Dendritic cell treated with granulocyte-macrophage colony-stimulating factor and Interleukin-4, amounts not matched to agents 40 ng/mL and 50 ng/mL, for 4 days (primary cell): ENCODE measurements at regions not wholly inside any gene's neighbourhood (a gene's known extent, or its start where the extent isn't known, plus 50 kb on each side); places are given as distances from the start of the nearest gene placed in this dataset.

Experiments
- H3K27ac Mint-ChIP-seq: one replicate; pipeline ENCODE4 v1.8.0; 2022; ENCODE audit warnings: mild to moderate bottlenecking, mixed read lengths
- H3K27me3 Mint-ChIP-seq: one replicate; pipeline ENCODE4 v1.8.0; 2022; ENCODE audit warnings: mild to moderate bottlenecking, mixed read lengths
- H3K36me3 Mint-ChIP-seq: one replicate; pipeline ENCODE4 v1.8.0; 2022; ENCODE audit warnings: low read depth, mixed read lengths
- H3K4me1 Mint-ChIP-seq: one replicate; pipeline ENCODE4 v1.8.0; 2022; ENCODE audit warnings: low read depth, mixed read lengths
- H3K4me3 Mint-ChIP-seq: one replicate; pipeline ENCODE4 v1.8.0; 2022; ENCODE audit warnings: mild to moderate bottlenecking, moderate library complexity, mixed read lengths
- H3K9me3 Mint-ChIP-seq: one replicate; pipeline ENCODE4 v1.8.0; 2022; ENCODE audit warnings: mixed read lengths
- intact Hi-C: fragments of 100-400 bp; cut with micrococcal nuclease; formaldehyde crosslinking; loops from one replicate; pipeline ENCODE4 v1.15.0; 2022

DNA sequence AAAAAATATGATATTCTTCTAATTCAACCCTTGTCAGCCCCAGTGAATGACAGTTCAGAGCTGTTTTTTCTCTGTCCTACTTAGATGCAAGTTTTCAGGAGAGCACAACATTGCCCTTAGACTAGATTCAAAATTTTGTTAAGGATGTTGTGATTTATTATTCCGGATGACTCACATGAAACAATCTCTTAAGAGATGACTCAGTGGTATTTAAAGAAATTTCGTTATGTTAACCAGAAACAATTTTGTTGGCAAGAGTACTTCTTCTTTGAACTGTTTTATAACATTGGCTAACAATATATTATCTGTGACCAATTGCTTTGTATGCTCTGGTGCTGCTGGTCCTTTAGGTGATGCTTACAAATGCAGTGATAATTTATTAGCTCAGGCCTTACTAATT lies 132.0 kb downstream of the IZUMO3 start:
- Mint-ChIP-seq H3K27ac (no peak overlapping the region), H3K27me3 (no peaks in the 10 kb centered on the region), H3K4me3 (no peak overlapping the region), H3K4me1 (no peaks in the 10 kb centered on the region), H3K9me3 (peaks cover 29% of the 10 kb centered on the region), H3K36me3 (no peaks in the 10 kb centered on the region)
- intact Hi-C loops, result no loop called here

DNA sequence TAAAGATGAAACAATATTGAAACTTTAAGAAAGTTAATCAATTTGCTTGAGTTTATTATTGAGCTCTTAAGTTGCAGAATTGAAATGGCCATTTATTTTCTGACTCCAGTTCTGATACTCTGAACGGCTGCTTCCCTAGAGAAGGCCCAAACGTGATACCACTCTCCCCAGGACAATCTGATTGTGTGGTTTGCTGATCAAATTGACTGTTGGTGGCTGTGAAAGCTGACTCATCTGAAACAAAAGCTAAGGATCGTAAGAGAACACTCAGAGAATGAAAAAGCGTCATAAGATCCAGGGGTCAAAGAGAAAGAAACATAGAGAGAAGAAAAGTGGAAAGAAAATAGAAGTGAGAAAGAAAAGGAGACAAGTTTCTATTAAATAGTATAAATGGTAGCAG lies 147.2 kb downstream of the IZUMO3 start:
- no peaks in the 10 kb centered on the region for H3K27me3 Mint-ChIP-seq
- no peak overlapping the region for H3K4me3 Mint-ChIP-seq
- H3K4me1 Mint-ChIP-seq, result no peaks in the 10 kb centered on the region
- H3K9me3 Mint-ChIP-seq, result no peaks in the 10 kb centered on the region
- intact Hi-C loops, result no loop called here
- no peak overlapping the region for H3K27ac Mint-ChIP-seq
- no peaks in the 10 kb centered on the region for H3K36me3 Mint-ChIP-seq

- Mint-ChIP-seq H3K4me3 (no peak overlapping the region), H3K4me1 (no peaks in the 10 kb centered on the region), H3K36me3 (no peaks in the 10 kb centered on the region), H3K9me3 (peaks cover 41% of the 10 kb centered on the region), H3K27me3 (no peaks in the 10 kb centered on the region), H3K27ac (no peak overlapping the region)
- intact Hi-C loops, result no loop called here
These were observed 154.6 kb downstream of the IZUMO3 start for GRCh38 chr9:24391095-24391494.

- Mint-ChIP-seq H3K9me3 (peaks cover 28% of the 10 kb centered on the region), H3K27me3 (no peaks in the 10 kb centered on the region), H3K36me3 (no peaks in the 10 kb centered on the region), H3K4me1 (no peaks in the 10 kb centered on the region), H3K27ac (no peak overlapping the region), H3K4me3 (no peak overlapping the region)
- intact Hi-C loops, result no loop called here
These were observed 160.6 kb downstream of the IZUMO3 start for GRCh38 chr9:24385077-24385476.

GRCh38 chr9:24382566-24382965 lies 163.1 kb downstream of the IZUMO3 start:
- intact Hi-C loops, result no loop called here
- Mint-ChIP-seq H3K9me3 (peaks cover 6% of the 10 kb centered on the region), H3K27me3 (no peaks in the 10 kb centered on the region), H3K36me3 (no peaks in the 10 kb centered on the region), H3K4me3 (no peak overlapping the region), H3K27ac (no peak overlapping the region), H3K4me1 (no peaks in the 10 kb centered on the region)

GRCh38 chr9:24381205-24381604 lies 164.5 kb downstream of the IZUMO3 start:
- Mint-ChIP-seq H3K9me3 (peaks cover 5% of the 10 kb centered on the region), H3K4me1 (no peaks in the 10 kb centered on the region), H3K27me3 (no peaks in the 10 kb centered on the region), H3K27ac (no peak overlapping the region), H3K36me3 (no peaks in the 10 kb centered on the region), H3K4me3 (no peak overlapping the region)
- intact Hi-C loops, result no loop called here

GRCh38 chr9:24359046-24359445 lies 186.7 kb downstream of the IZUMO3 start:
- no peaks in the 10 kb centered on the region for H3K27me3 Mint-ChIP-seq
- no peaks in the 10 kb centered on the region for H3K4me1 Mint-ChIP-seq
- no peak overlapping the region for H3K4me3 Mint-ChIP-seq
- H3K36me3 Mint-ChIP-seq, result no peaks in the 10 kb centered on the region
- intact Hi-C loops, result no loop called here
- peaks cover 45% of the 10 kb centered on the region for H3K9me3 Mint-ChIP-seq
- H3K27ac Mint-ChIP-seq, result no peak overlapping the region

GRCh38 chr9:24351973-24352372 lies 193.7 kb downstream of the IZUMO3 start:
- H3K4me3 Mint-ChIP-seq, result no peak overlapping the region
- no peaks in the 10 kb centered on the region for H3K27me3 Mint-ChIP-seq
- H3K27ac Mint-ChIP-seq, result no peak overlapping the region
- intact Hi-C loops, result no loop called here
- H3K4me1 Mint-ChIP-seq, result no peaks in the 10 kb centered on the region
- H3K9me3 Mint-ChIP-seq, result peaks cover 14% of the 10 kb centered on the region
- H3K36me3 Mint-ChIP-seq, result no peaks in the 10 kb centered on the region

GRCh38 chr9:24351258-24351657 lies 194.4 kb downstream of the IZUMO3 start:
- H3K4me3 Mint-ChIP-seq, result no peak overlapping the region
- no peaks in the 10 kb centered on the region for H3K36me3 Mint-ChIP-seq
- no peak overlapping the region for H3K27ac Mint-ChIP-seq
- intact Hi-C loops, result no loop called here
- no peaks in the 10 kb centered on the region for H3K4me1 Mint-ChIP-seq
- no peaks in the 10 kb centered on the region for H3K27me3 Mint-ChIP-seq
- peaks cover 20% of the 10 kb centered on the region for H3K9me3 Mint-ChIP-seq

- Mint-ChIP-seq H3K27me3 (no peaks in the 10 kb centered on the region), H3K36me3 (no peaks in the 10 kb centered on the region), H3K9me3 (peaks cover 37% of the 10 kb centered on the region), H3K4me3 (no peak overlapping the region), H3K27ac (no peak overlapping the region), H3K4me1 (no peaks in the 10 kb centered on the region)
- intact Hi-C loops, result no loop called here
These were observed 203.2 kb downstream of the IZUMO3 start for GRCh38 chr9:24342457-24342856.

GRCh38 chr9:24333629-24334028 lies 212.1 kb downstream of the IZUMO3 start:
- H3K27ac Mint-ChIP-seq, result no peak overlapping the region
- no peaks in the 10 kb centered on the region for H3K36me3 Mint-ChIP-seq
- no peaks in the 10 kb centered on the region for H3K27me3 Mint-ChIP-seq
- no peaks in the 10 kb centered on the region for H3K4me1 Mint-ChIP-seq
- H3K9me3 Mint-ChIP-seq, result peaks cover 10% of the 10 kb centered on the region
- H3K4me3 Mint-ChIP-seq, result no peak overlapping the region
- intact Hi-C loops, result no loop called here

DNA sequence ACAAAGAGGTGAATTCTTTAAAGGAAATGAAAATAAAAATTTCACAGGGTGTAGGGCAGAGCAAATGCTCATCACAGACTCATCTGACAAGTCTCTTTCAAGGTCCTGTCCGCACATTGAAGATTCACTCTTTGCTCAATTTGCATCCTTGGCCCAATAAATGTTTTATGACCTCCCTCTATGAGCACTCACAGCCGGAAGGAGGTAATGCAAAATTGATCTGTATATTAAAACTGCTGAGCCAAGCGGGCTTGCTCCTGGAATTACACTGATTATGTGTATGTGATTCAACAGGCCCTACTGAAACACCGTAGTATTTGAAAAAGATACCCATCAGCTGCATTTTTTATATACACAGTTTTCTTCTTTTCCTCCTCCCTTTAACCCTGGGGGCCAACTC lies 246.8 kb downstream of the IZUMO3 start:
- Mint-ChIP-seq H3K27ac (no peak overlapping the region), H3K4me1 (no peaks in the 10 kb centered on the region), H3K9me3 (peaks cover 22% of the 10 kb centered on the region), H3K27me3 (no peaks in the 10 kb centered on the region), H3K36me3 (no peaks in the 10 kb centered on the region), H3K4me3 (no peak overlapping the region)
- intact Hi-C loops, result no loop called here

DNA sequence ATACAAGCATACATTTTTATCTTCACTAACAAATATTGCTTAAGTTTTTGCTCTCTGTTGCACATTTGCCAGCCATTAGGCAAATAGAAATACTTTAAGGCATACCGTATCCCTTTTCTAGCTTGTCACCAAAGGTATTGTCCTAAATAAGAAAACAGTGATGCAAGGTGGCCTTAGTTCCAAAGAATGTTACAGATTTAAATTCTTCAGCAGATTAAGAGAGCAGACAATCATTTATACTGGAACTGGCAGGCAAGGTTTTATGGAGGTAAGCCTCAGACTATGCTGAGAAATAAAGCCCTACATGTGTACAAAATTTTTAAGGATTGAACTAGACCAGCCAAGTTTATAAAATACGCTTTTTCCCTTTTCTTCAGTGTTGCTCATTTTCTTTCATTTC lies 247.8 kb downstream of the IZUMO3 start:
- peaks cover 12% of the 10 kb centered on the region for H3K9me3 Mint-ChIP-seq
- intact Hi-C loops, result no loop called here
- no peaks in the 10 kb centered on the region for H3K27me3 Mint-ChIP-seq
- H3K36me3 Mint-ChIP-seq, result no peaks in the 10 kb centered on the region
- H3K27ac Mint-ChIP-seq, result no peak overlapping the region
- H3K4me3 Mint-ChIP-seq, result no peak overlapping the region
- no peaks in the 10 kb centered on the region for H3K4me1 Mint-ChIP-seq

GRCh38 chr9:24296124-24296523 lies 249.6 kb downstream of the IZUMO3 start:
- Mint-ChIP-seq H3K36me3 (no peaks in the 10 kb centered on the region), H3K9me3 (peaks cover 24% of the 10 kb centered on the region), H3K27me3 (no peaks in the 10 kb centered on the region), H3K27ac (no peak overlapping the region), H3K4me3 (no peak overlapping the region), H3K4me1 (no peaks in the 10 kb centered on the region)
- intact Hi-C loops, result no loop called here

GRCh38 chr9:24293386-24293785 lies 252.3 kb downstream of the IZUMO3 start:
- Mint-ChIP-seq H3K27ac (no peak overlapping the region), H3K9me3 (peaks cover 27% of the 10 kb centered on the region)

More at GRCh38 chr9:24293386-24293785, 252.3 kb downstream of the IZUMO3 start:
- H3K36me3 Mint-ChIP-seq, result no peaks in the 10 kb centered on the region
- intact Hi-C loops, result no loop called here
- H3K4me3 Mint-ChIP-seq, result no peak overlapping the region
- no peaks in the 10 kb centered on the region for H3K4me1 Mint-ChIP-seq
- H3K27me3 Mint-ChIP-seq, result no peaks in the 10 kb centered on the region
